WTC11 (cell line): ENCODE measurements at regions not wholly inside any gene's neighbourhood (a gene's known extent, or its start where the extent isn't known, plus 50 kb on each side); places are given as distances from the start of the nearest gene placed in this dataset.

Experiments
- CBFB ChIP-seq: sonication (generic); formaldehyde crosslinking; IDR thresholded peaks from 2 replicates; pipeline ENCODE4 v1.8.1; 2022; ENCODE audit warnings: mild to moderate bottlenecking, low read depth, missing genetic modification reagents
- CTCF ChIP-seq: fragments of 200-600 bp; IDR thresholded peaks from 2 replicates; pipeline ENCODE4 v1.8.0; 2022; ENCODE audit warnings: antibody characterized with exemption
- USF2 ChIP-seq: sonication (generic); formaldehyde crosslinking; IDR thresholded peaks from 2 replicates; pipeline ENCODE4 v1.8.1; 2023; ENCODE audit warnings: mild to moderate bottlenecking, missing genetic modification reagents, moderate library complexity
- ZNF232 ChIP-seq: sonication (generic); formaldehyde crosslinking; IDR thresholded peaks from 2 replicates; pipeline ENCODE4 v1.8.0; 2022; ENCODE audit warnings: mild to moderate bottlenecking, missing genetic modification reagents
- ZNF317 ChIP-seq: sonication (generic); formaldehyde crosslinking; IDR thresholded peaks from 2 replicates; pipeline ENCODE4 v1.8.1; 2023; ENCODE audit warnings: low read depth, mild to moderate bottlenecking, moderate library complexity, missing genetic modification reagents, borderline replicate concordance
- TF ChIP-seq, protein P1 (sequence below): sonication (generic); formaldehyde crosslinking; IDR thresholded peaks from 2 replicates; pipeline ENCODE4 v1.8.1; 2023; ENCODE audit warnings: mild to moderate bottlenecking, missing genetic modification reagents

DNA sequence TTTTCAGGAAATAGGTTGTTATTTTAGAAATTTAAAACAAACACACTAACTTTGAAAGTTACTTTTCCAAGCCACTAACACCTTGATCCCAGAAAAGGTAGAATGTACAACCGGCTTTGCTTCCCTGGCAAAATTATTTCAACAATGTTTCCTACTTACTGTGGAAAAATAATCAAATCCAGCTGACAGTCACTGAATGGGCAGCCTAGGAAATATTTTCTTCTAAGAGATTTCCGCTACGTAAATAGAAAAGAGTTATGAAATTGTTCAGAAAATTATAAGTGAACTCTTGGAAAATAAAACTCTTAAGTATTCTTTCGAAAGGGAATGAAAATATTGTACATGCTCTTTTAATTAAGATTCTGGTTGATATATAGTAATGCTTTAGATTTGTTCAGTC, 195.7 kb downstream of the GASK1B start:
- no peak for TF ChIP-seq CTCF
- no peak for TF ChIP-seq USF2 (CRISPR knock-in tag)
- TF ChIP-seq ZNF232 (CRISPR knock-in tag): no peak
- TF ChIP-seq ZNF317 (CRISPR knock-in tag): no peak
- TF ChIP-seq, protein P1, sequence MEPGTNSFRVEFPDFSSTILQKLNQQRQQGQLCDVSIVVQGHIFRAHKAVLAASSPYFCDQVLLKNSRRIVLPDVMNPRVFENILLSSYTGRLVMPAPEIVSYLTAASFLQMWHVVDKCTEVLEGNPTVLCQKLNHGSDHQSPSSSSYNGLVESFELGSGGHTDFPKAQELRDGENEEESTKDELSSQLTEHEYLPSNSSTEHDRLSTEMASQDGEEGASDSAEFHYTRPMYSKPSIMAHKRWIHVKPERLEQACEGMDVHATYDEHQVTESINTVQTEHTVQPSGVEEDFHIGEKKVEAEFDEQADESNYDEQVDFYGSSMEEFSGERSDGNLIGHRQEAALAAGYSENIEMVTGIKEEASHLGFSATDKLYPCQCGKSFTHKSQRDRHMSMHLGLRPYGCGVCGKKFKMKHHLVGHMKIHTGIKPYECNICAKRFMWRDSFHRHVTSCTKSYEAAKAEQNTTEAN (CRISPR knock-in tag): no peak
- no peak for TF ChIP-seq CBFB (CRISPR knock-in tag)
